ENCODE measurements at regions not wholly inside any gene's neighbourhood (a gene's known extent, or its start where the extent isn't known, plus 50 kb on each side); places are given as distances from the start of the nearest gene placed in this dataset.

GRCh38 chr14:87644689-87645088 lies 348.3 kb downstream of the GALC start:
- H3K4me3 ChIP-seq (ENCODE audit: low read depth, low read length), result no peak overlapping the region
- TF ChIP-seq CTCF (conservative IDR thresholded peaks at IDR 0.05; ENCODE audit: low read depth, low read length), result no peak
- DNase-seq (ENCODE audit: low read depth), result no peak

GRCh38 chr14:87643005-87643404 lies 350.0 kb downstream of the GALC start:
- no peak for TF ChIP-seq CTCF (conservative IDR thresholded peaks at IDR 0.05; ENCODE audit: low read depth, low read length)
- DNase-seq (ENCODE audit: low read depth), result no peak
- H3K4me3 ChIP-seq (ENCODE audit: low read depth, low read length), result no peak overlapping the region

- TF ChIP-seq CTCF (conservative IDR thresholded peaks at IDR 0.05; ENCODE audit: low read depth, low read length), result no peak
- DNase-seq (ENCODE audit: low read depth), result no peak
- no peak overlapping the region for H3K4me3 ChIP-seq (ENCODE audit: low read depth, low read length)
Measured at GRCh38 chr14:87640553-87640952, 352.4 kb downstream of the GALC start.

- TF ChIP-seq CTCF (conservative IDR thresholded peaks at IDR 0.05; ENCODE audit: low read depth, low read length), result no peak
- H3K4me3 ChIP-seq (ENCODE audit: low read depth, low read length), result no peak overlapping the region
- DNase-seq (ENCODE audit: low read depth), result no peak
Measured at GRCh38 chr14:87638196-87638595, 354.8 kb downstream of the GALC start.

GRCh38 chr14:87635442-87635841 lies 357.5 kb downstream of the GALC start:
- no peak overlapping the region for H3K4me3 ChIP-seq (ENCODE audit: low read depth, low read length)
- no peak for DNase-seq (ENCODE audit: low read depth)
- TF ChIP-seq CTCF (conservative IDR thresholded peaks at IDR 0.05; ENCODE audit: low read depth, low read length), result no peak

GRCh38 chr14:87632796-87633195 lies 360.2 kb downstream of the GALC start:
- H3K4me3 ChIP-seq (ENCODE audit: low read depth, low read length), result no peak overlapping the region
- TF ChIP-seq CTCF (conservative IDR thresholded peaks at IDR 0.05; ENCODE audit: low read depth, low read length), result no peak
- no peak for DNase-seq (ENCODE audit: low read depth)

GRCh38 chr14:87630846-87631245 lies 362.1 kb downstream of the GALC start:
- no peak for DNase-seq (ENCODE audit: low read depth)
- no peak for TF ChIP-seq CTCF (conservative IDR thresholded peaks at IDR 0.05; ENCODE audit: low read depth, low read length)
- no peak overlapping the region for H3K4me3 ChIP-seq (ENCODE audit: low read depth, low read length)
